NCI-H446 treated with DMSO at 0.1 percent for 48 hours (cell line): ENCODE measurements at regions not wholly inside any gene's neighbourhood (a gene's known extent, or its start where the extent isn't known, plus 50 kb on each side); places are given as distances from the start of the nearest gene placed in this dataset.

Experiments used
- DNase-seq: peaks from one replicate; lab custom pipeline; 2025; lab: John Stamatoyannopoulos, UW

DNA sequence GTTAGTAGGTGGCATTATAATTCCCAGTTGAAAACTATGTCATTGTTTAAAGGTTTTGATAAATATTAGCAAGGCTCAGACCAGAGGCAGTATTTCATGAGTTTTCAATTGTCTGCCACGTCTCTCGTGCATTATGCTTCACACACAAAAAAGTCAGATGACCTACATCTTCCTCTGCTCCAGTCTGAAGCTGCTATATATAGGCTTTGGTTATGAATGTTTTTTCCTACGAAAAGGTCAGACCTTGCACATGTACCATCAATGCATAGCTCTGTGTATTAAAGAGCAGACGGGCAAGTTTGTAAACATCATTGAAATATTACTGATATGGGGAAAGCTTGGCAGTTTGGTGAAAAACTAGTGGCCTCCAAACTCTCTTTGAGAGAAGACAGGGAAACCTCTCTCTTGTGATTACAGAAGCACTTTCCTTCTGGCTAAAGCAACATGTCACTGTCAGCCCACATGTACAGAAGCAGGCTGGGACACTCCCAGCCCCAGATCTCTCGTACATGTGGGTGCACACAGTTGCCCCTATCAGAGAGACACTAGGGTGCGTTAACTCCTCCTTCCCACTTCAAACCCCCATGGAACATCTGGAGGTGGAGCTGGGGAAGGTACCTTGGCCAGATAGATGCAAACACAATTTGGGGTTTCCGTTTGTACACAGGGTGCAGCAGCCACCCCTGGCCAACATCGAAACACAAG, 184.0 kb upstream of the BCL6 start:
- DNase-seq: no peak

- DNase-seq: no peak
These were observed 184.8 kb upstream of the BCL6 start for GRCh38 chr3:187930021-187930420.

GRCh38 chr3:187931101-187931500, 185.8 kb upstream of the BCL6 start:
- DNase-seq: no peak

GRCh38 chr3:187931770-187932278, 186.6 kb upstream of the BCL6 start:
- no peak for DNase-seq

DNA sequence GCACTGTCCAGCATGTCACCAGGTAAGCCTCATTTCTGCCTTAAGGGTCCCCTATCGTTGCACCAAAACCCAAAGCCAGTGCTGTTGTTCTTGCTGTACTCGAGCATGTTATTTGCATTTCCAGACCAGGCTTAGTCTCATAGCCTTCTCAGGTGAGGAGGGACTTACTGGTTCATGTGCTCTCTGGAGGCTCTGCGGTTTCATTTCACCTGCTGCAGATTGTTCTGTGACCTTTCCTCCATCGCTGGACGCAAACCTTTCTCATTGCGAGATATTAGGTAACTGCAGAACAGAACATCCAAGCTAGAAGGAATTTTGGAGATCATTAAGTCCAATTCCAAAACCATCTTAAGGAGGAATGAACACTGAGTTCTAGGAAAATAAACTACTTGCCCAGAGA, 187.3 kb upstream of the BCL6 start:
- no peak for DNase-seq

DNA sequence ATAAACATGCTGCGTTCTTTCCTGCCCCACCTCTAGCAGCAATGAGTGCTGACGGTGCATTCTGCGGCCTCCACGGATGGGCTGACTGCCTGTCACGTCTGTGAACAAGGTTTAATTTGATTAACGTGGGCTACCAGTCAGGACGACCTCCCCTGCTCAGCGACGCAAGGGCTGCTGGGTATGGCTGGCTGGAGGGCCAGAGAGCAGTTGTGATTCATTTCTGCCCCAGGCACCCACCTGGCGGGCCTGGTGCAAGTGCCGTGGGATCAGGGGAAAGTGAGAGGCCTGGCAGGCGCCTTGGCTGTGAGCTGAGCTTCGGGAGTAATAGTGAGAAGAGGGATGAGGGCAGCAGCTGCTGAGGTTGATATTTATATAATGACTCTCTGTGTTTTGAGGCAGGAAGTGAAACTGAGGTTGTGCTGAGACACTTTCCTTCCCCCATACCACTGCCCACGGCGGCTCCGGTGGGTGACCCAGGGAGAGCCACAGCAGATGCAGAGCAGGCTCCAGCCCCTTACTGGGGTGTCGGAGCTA, 190.4 kb upstream of the BCL6 start:
- no peak for DNase-seq

DNA sequence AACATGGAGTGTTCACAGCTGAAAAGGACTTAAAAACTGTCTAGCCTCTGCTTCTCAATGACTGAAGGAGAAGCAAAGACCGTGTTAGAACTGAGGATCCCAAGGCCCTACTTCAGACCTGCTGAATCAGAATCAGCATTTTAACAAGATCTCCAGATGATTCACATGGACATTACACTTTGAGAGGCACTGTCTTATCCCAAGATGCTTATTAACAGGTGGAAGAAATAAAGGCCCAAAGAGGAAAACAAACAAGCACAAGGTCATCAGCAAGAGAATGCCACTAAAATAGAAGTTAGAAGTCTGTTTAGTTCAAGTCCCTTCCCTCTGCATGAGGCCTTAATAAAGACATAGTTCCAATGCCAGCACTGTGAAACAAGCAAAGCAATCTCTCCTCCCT, 191.4 kb upstream of the BCL6 start:
- DNase-seq: no peak

GRCh38 chr3:187939891-187940290, 194.6 kb upstream of the BCL6 start:
- DNase-seq: no peak

GRCh38 chr3:187941135-187941847, 196.0 kb upstream of the BCL6 start:
- no peak for DNase-seq

DNA sequence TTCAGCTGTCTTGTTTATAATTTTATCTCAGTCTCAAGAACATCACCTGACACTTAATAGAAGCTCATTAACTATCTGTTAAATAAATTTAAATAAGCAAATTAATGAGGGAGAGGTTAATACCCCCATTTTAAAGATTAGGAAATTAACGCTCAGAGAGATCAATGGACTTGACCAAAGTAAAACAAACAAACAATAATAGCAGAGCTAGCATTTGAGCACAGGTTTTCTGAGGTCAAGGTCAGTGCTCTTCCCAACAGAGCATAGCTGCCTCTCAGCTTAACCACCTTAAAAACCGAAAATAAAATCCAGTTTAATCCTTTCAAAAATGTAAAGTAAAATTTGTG, 196.6 kb upstream of the BCL6 start:
- DNase-seq: no peak

GRCh38 chr3:187942658-187943241, 197.5 kb upstream of the BCL6 start:
- no peak for DNase-seq

DNA sequence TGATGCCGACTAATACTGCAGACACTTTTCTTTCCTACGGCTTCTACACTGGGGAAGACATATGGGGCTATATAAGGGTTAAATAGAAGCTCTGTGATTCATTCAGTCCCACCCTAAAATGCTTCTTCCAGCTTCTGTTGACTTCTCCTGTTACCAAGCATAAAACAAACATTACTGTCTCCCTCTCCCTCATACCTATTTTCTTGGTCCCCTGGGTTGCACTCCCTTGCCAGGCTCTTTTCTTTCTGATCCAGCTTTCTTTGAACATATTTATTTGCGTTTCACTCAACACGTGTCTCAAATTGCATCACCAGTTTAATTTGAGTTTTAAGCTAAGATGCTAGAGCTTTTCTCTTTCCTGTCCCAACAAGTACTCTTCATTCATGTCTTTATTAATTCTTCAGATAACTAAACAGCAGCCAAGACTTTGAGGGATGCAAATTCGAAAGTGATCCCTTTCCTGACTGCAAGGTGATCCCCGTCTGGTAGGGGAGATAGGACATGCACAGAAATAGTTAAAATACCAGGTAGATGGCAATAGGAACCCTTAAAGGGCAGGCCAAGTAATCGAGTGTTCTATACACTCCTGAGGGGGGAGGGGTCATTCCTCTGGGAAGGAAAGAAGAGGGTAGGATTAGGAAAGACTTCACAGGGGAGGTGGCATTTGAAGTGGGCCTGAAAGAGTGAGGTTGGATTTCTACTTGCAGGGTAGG, 198.6 kb upstream of the BCL6 start:
- DNase-seq: no peak

DNA sequence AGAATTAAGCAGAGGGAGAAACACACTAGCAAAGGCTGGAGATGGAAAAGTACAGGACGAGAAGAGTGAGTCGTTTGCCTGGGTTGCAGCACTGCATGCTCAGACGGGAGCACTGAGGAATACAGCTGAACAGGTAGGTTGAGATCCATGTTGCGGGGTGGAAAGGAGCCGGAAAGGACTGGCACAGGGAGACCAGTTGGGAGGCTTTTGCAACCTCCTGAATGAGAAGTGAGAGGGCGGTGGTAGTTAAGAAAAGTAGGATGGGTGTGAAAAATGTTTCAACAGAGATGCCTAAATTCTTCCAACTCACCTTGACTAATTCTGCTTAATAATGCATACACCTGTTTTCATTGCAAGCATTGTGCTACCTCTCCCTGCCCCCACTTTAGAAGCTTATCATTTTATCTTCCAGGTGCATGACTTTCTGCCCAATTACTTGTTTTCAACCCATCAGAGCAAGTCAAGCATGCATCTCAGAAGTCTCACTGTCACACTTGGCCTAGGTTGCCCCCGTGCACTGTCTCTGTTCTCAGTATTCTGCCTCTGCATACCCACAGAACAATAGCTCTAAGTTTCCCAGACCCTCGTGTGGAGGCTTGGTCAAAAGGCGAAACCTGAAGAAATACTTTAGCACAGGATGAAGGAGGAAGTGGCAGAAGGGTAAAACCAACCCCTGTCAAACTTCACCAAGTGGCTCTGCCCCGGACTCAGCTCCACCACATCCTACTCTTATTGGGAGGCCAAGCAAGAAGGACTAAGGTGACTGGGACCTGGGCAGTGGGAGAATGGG, 199.3 kb upstream of the BCL6 start:
- no peak for DNase-seq

DNA sequence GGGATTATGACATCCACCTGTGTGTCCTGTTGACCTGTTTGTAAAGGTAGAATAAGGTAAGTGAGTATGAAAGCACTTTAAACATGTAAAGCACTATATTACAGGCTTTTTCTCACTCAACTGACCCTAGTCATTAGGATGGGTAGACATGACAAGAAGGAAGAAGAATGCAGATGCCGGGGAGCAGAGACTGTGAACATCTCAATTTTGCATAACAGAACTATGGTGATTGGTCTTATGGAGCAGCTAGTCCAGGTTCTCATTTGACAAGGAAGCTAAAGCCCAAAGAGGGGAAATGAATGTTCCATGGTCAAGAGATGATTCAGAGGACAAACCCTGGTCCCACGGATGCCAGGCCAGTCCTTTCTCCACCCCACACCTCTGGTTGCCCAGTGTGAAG, 200.1 kb upstream of the BCL6 start:
- DNase-seq: no peak

GRCh38 chr3:187946163-187946691, 201.0 kb upstream of the BCL6 start:
- no peak for DNase-seq

GRCh38 chr3:187946981-187947380, 201.7 kb upstream of the BCL6 start:
- no peak for DNase-seq

DNA sequence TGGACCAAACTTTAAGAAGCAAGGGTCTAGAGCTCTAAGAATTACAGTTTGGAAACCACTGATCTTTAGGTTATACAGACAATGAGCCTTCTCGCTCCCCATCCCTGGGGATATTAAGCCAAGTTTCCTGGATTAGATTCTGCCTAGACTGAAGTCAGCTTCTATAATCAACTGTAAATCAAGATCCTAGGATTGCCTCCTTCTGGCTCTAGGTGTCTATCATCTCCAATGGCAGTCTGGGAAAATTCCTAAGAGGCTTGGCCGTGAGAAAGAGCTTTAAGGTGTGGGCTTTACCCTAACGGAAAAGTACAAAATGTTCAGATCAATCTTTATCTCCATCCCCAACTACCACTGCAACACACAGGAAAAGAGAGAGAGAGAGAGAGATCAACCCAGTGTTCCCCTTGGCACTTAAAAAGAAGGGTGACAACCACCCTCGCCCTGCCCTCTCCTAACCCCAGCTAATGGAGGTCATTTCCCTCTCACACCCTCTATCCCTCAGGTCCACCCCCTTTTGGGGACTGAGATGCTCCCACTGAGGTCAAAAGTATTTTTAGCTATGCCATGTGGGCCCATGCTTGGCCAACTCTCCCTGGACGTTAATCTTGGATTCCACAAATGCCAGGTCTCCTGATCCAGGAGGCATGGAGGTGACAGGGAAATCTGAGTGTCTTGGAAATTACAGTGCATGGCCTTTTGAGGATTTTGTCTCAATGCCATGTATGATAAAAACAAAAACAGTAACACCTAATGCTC, 202.8 kb upstream of the BCL6 start:
- no peak for DNase-seq

- DNase-seq: no peak
These were observed 204.0 kb upstream of the BCL6 start for GRCh38 chr3:187949093-187949820.

- no peak for DNase-seq
These were observed 203.3 kb upstream of the LPP start for GRCh38 chr3:187950671-187951070.
